ENCODE measurements at regions not wholly inside any gene's neighbourhood (a gene's known extent, or its start where the extent isn't known, plus 50 kb on each side); places are given as distances from the start of the nearest gene placed in this dataset.

DNA sequence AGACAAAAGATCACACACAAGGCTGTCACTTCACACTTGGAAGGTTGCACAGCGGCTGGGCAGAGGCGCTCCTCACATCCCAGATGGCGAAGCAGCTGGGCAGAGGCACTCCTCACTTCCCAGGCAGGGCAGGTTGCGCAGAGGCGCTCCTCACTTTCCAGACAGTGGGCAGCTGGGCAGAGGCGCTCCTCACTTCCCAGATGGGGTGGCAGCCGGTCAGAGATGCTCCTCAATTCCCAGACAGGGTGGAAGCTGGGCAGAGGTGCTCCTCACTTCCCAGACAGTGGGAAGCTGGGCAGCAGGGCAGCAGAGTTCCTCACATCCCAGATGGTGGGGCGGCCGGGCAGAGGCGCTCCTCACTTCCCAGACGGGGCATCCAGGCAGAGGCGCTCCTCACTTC, 199.2 kb downstream of the RTL9 start:
- TF ChIP-seq TEAD4 (IDR thresholded peaks at IDR 0.05; ENCODE audit: low read length), result no peak
- no peak for TF ChIP-seq TEAD4 (CRISPR knock-in tag; IDR thresholded peaks at IDR 0.05; ENCODE audit: borderline replicate concordance)
- no peak for TF ChIP-seq SP2 (IDR thresholded peaks at IDR 0.05; ENCODE audit: extremely low read depth, low read depth, low read length, poor library complexity, severe bottlenecking)
- TF ChIP-seq, protein P1, sequence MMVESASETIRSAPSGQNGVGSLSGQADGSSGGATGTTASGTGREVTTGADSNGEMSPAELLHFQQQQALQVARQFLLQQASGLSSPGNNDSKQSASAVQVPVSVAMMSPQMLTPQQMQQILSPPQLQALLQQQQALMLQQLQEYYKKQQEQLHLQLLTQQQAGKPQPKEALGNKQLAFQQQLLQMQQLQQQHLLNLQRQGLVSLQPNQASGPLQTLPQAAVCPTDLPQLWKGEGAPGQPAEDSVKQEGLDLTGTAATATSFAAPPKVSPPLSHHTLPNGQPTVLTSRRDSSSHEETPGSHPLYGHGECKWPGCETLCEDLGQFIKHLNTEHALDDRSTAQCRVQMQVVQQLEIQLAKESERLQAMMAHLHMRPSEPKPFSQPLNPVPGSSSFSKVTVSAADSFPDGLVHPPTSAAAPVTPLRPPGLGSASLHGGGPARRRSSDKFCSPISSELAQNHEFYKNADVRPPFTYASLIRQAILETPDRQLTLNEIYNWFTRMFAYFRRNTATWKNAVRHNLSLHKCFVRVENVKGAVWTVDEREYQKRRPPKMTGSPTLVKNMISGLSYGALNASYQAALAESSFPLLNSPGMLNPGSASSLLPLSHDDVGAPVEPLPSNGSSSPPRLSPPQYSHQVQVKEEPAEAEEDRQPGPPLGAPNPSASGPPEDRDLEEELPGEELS (CRISPR knock-in tag; IDR thresholded peaks at IDR 0.05; ENCODE audit: borderline replicate concordance), result no peak
- no peak overlapping the region for H3K4me3 ChIP-seq
- H3K9ac ChIP-seq (ENCODE audit: insufficient read depth in 1 of 2, low read depth in 2 of 2, low read length in 2 of 2), result no peak overlapping the region
- intact Hi-C loops (cut with micrococcal nuclease), result no loop called here
- no peak for DNase-seq (ENCODE audit: extremely low read depth in 1 of 4, low spot score in 3 of 4)
- ChIA-PET POLR2A (no interaction called here), CTCF (ENCODE audit: low intra/inter-chr PET ratio) (no interaction called here)
- no peaks in the 10 kb centered on the region for H3K4me1 ChIP-seq (replicated peaks in 1 of 2; ENCODE audit: control insufficient read depth in 2 of 2, insufficient read depth in 2 of 2, low read length in 2 of 2)
- no peaks in the 10 kb centered on the region for H3K27me3 ChIP-seq (ENCODE audit: control insufficient read depth in 2 of 2, insufficient read depth in 2 of 2, low read length in 2 of 2)
- H3K9me3 ChIP-seq (replicated peaks; ENCODE audit: control insufficient read depth, insufficient read depth, low read depth, low read length), result no peaks in the 10 kb centered on the region
- H3K27ac ChIP-seq (ENCODE audit: extremely low read depth, low read depth, low read length), result no peak overlapping the region
- in situ Hi-C loops (cut with MboI), result no loop called here
- no peak for ATAC-seq
- H3K9me1 ChIP-seq (ENCODE audit: control insufficient read depth, insufficient read depth, low read length), result no peaks in the 10 kb centered on the region
- WGBS (ENCODE audit: insufficient coverage, low coverage, missing lambda C conversion rate), result 0% methylated on average over 11 of the region's 12 CpGs
- H3K4me2 ChIP-seq (ENCODE audit: insufficient read depth, low read length), result no peak overlapping the region
- H3K36me3 ChIP-seq (ENCODE audit: control insufficient read depth, insufficient read depth, low read length), result no peaks in the 10 kb centered on the region
- no peak for FAIRE-seq
- H3K79me2 ChIP-seq (ENCODE audit: control insufficient read depth, insufficient read depth, low read length), result no peaks in the 10 kb centered on the region
- BruUV-seq (replicated peaks), result no TSS peak
- no peak overlapping the region for H2AFZ ChIP-seq (ENCODE audit: low read depth, low read length)
- no peaks in the 10 kb centered on the region for H4K20me1 ChIP-seq (replicated peaks; ENCODE audit: control insufficient read depth, insufficient read depth, low read length)

DNA sequence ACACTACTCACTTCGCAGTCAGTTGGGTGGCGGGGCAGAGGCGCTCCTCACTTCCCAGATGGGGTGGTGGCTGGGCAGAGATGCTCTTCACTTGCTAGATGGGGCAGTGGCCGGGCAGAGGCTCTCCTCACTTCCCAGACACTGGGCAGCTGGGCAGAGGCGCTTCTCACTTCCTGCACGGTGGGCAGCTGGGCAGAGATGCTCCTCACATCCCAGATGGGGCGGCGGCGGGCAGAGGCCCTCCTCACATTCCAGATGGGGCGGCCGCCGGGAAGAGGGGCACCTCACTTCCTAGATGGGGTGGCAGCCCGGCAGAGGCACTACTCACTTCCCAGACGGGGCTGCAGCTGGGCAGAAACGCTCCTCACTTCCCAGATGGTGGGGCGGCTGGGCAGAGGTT, 199.8 kb downstream of the RTL9 start:
- Histone ChIP-seq H3K36me3 (ENCODE audit: control insufficient read depth, insufficient read depth, low read length) (no peaks in the 10 kb centered on the region), H3K4me2 (ENCODE audit: insufficient read depth, low read length) (no peak overlapping the region), H3K9me1 (ENCODE audit: control insufficient read depth, insufficient read depth, low read length) (no peaks in the 10 kb centered on the region), H3K4me3 (no peak overlapping the region), H3K27ac (ENCODE audit: extremely low read depth, low read depth, low read length) (no peak overlapping the region), H3K9ac (ENCODE audit: insufficient read depth in 1 of 2, low read depth in 2 of 2, low read length in 2 of 2) (no peak overlapping the region), H2AFZ (ENCODE audit: low read depth, low read length) (no peak overlapping the region), H3K4me1 (replicated peaks in 1 of 2; ENCODE audit: control insufficient read depth in 2 of 2, insufficient read depth in 2 of 2, low read length in 2 of 2) (no peaks in the 10 kb centered on the region), H3K27me3 (ENCODE audit: control insufficient read depth in 2 of 2, insufficient read depth in 2 of 2, low read length in 2 of 2) (no peaks in the 10 kb centered on the region), H3K79me2 (ENCODE audit: control insufficient read depth, insufficient read depth, low read length) (no peaks in the 10 kb centered on the region), H4K20me1 (replicated peaks; ENCODE audit: control insufficient read depth, insufficient read depth, low read length) (no peaks in the 10 kb centered on the region), H3K9me3 (replicated peaks; ENCODE audit: control insufficient read depth, insufficient read depth, low read depth, low read length) (no peaks in the 10 kb centered on the region)
- 0% methylated on average over 7 of the region's 16 CpGs for WGBS (ENCODE audit: insufficient coverage, low coverage, missing lambda C conversion rate)
- in situ Hi-C loops (cut with MboI), result no loop called here
- intact Hi-C loops (cut with micrococcal nuclease), result no loop called here
- no peak for ATAC-seq
- BruUV-seq (replicated peaks), result no TSS peak
- DNase-seq (ENCODE audit: extremely low read depth in 1 of 4, low spot score in 3 of 4), result no peak
- ChIA-PET POLR2A (no interaction called here), CTCF (ENCODE audit: low intra/inter-chr PET ratio) (no interaction called here)
- no peak for FAIRE-seq
- TF ChIP-seq, protein P2, sequence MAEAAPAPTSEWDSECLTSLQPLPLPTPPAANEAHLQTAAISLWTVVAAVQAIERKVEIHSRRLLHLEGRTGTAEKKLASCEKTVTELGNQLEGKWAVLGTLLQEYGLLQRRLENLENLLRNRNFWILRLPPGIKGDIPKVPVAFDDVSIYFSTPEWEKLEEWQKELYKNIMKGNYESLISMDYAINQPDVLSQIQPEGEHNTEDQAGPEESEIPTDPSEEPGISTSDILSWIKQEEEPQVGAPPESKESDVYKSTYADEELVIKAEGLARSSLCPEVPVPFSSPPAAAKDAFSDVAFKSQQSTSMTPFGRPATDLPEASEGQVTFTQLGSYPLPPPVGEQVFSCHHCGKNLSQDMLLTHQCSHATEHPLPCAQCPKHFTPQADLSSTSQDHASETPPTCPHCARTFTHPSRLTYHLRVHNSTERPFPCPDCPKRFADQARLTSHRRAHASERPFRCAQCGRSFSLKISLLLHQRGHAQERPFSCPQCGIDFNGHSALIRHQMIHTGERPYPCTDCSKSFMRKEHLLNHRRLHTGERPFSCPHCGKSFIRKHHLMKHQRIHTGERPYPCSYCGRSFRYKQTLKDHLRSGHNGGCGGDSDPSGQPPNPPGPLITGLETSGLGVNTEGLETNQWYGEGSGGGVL (CRISPR knock-in tag; IDR thresholded peaks at IDR 0.05), result no peak
- TF ChIP-seq, protein P3, sequence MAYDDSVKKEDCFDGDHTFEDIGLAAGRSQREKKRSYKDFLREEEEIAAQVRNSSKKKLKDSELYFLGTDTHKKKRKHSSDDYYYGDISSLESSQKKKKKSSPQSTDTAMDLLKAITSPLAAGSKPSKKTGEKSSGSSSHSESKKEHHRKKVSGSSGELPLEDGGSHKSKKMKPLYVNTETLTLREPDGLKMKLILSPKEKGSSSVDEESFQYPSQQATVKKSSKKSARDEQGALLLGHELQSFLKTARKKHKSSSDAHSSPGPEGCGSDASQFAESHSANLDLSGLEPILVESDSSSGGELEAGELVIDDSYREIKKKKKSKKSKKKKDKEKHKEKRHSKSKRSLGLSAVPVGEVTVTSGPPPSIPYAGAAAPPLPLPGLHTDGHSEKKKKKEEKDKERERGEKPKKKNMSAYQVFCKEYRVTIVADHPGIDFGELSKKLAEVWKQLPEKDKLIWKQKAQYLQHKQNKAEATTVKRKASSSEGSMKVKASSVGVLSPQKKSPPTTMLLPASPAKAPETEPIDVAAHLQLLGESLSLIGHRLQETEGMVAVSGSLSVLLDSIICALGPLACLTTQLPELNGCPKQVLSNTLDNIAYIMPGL (CRISPR knock-in tag; IDR thresholded peaks at IDR 0.05), result no peak
- TF ChIP-seq CBFA2T3 (IDR thresholded peaks at IDR 0.05) (no peak), NFIC (IDR thresholded peaks at IDR 0.05) (no peak), SMAD3 (CRISPR knock-in tag; conservative IDR thresholded peaks at IDR 0.05) (no peak)
- TF ChIP-seq, protein P4, sequence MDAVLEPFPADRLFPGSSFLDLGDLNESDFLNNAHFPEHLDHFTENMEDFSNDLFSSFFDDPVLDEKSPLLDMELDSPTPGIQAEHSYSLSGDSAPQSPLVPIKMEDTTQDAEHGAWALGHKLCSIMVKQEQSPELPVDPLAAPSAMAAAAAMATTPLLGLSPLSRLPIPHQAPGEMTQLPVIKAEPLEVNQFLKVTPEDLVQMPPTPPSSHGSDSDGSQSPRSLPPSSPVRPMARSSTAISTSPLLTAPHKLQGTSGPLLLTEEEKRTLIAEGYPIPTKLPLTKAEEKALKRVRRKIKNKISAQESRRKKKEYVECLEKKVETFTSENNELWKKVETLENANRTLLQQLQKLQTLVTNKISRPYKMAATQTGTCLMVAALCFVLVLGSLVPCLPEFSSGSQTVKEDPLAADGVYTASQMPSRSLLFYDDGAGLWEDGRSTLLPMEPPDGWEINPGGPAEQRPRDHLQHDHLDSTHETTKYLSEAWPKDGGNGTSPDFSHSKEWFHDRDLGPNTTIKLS (IDR thresholded peaks at IDR 0.05; ENCODE audit: borderline replicate concordance, low read depth), result no peak
